Heart left ventricle (tissue), 13 donors: ENCODE measurements at regions not wholly inside any gene's neighbourhood (a gene's known extent, or its start where the extent isn't known, plus 50 kb on each side); places are given as distances from the start of the nearest gene placed in this dataset.
"Not testable (repeated sequence)": the region's sequence is repeated elsewhere in the genome, so short reads cannot be mapped to it uniquely, and the experiment has no call there.

Experiments
- POLR2A ChIP-seq, 2 donors: fragments of 450-650 bp; IDR thresholded peaks; one replicate each; pipeline ENCODE4 v1.6.1; 2017; ENCODE audit warnings: antibody characterized with exemption in 2 of 2, mild to moderate bottlenecking in 2 of 2, moderate library complexity in 2 of 2
- TF ChIP-seq, protein P1 (sequence below), 12 donors: fragments of 200-600 bp; sonication (generic) in 4 of 12; IDR thresholded peaks; one replicate each; pipeline versions ENCODE4 v1.5.0 to v1.8.0; 2018 to 2022; ENCODE audit warnings: antibody characterized with exemption in 12 of 12, mild to moderate bottlenecking in 5 of 12
- donor health status: ischemic (EF 13 %, LVEDD 7.1; RV severe dilation, severe dysfunction).
- donor health status: DM: no; HTN: yes; CAD: no.
- donor health status: DM: no; HTN: no; CAD: no.
- donor health status: ischemic (EF 25% LVEDD 6.9; RV normal size, moderate dysfunction).
- donor health status: ischemic (EF 25% LVEDD 5.7; RV mildly dilated, moderate dysfunction).
- donor health status: ischemic (EF 35%, LVEDD 5.7; RV mildly dilated, moderate dysfunction).
- donor health status: nonischemic (EF 11% LVEDD 7.7; RV severe dilation, severe dysfunction).
- donor health status: DM: yes; HTN: yes; CAD: no.
- donor health status: PGD.
- donor health status: ischemic (EF 29% LVEDD 5.4; RV normal size, mild dysfunction).
- donor health status: nonischemic (EF 23%, LVEDD 6.1; RV moderate dilation, normal function).

DNA sequence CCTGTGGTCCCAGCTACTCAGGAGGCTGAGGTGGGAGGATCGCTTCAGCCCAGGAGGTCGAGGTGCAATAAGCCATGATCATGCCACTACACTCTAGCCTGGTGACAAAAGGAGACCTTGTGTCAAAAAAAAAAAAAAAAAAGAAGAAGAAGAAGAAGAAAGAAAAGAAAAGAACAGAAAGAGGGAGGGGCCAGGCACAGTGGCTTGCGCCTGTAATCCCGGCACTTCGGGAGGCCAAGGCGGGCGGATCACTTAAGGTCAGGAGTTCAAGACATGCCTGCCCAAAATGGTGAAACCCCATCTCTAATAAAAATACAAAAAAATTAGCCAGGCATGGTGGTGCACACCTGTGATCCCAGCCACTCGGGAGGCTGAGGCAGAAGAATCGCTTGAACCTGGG lies 52.8 kb upstream of the EP300 start:
- TF ChIP-seq POLR2A (IDR thresholded peaks at IDR 0.05), result not testable (repeated sequence)
- TF ChIP-seq, protein P1, sequence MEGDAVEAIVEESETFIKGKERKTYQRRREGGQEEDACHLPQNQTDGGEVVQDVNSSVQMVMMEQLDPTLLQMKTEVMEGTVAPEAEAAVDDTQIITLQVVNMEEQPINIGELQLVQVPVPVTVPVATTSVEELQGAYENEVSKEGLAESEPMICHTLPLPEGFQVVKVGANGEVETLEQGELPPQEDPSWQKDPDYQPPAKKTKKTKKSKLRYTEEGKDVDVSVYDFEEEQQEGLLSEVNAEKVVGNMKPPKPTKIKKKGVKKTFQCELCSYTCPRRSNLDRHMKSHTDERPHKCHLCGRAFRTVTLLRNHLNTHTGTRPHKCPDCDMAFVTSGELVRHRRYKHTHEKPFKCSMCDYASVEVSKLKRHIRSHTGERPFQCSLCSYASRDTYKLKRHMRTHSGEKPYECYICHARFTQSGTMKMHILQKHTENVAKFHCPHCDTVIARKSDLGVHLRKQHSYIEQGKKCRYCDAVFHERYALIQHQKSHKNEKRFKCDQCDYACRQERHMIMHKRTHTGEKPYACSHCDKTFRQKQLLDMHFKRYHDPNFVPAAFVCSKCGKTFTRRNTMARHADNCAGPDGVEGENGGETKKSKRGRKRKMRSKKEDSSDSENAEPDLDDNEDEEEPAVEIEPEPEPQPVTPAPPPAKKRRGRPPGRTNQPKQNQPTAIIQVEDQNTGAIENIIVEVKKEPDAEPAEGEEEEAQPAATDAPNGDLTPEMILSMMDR (IDR thresholded peaks at IDR 0.05), result not testable (repeated sequence)
